ENCODE measurements at regions not wholly inside any gene's neighbourhood (a gene's known extent, or its start where the extent isn't known, plus 50 kb on each side); places are given as distances from the start of the nearest gene placed in this dataset.

DNA sequence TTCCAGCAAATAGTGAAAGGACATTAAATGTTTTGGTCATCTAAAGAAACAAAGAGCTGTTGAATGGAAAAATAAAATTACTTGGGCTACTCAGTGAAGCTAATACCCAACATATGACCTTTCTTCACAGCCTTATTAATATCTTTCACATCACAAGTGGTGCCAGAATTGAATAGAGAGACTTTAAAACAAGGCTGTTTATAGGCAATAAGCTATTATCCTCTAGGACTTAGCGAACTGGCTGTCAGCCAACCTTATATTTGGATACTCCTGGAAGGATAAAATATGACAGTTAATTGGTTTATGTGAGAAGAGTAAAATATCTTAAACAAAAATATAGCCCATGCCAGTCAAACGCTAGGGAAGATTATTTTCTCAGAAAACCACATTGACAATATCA, 225.5 kb upstream of the BLID start:
- TF ChIP-seq, protein P1, sequence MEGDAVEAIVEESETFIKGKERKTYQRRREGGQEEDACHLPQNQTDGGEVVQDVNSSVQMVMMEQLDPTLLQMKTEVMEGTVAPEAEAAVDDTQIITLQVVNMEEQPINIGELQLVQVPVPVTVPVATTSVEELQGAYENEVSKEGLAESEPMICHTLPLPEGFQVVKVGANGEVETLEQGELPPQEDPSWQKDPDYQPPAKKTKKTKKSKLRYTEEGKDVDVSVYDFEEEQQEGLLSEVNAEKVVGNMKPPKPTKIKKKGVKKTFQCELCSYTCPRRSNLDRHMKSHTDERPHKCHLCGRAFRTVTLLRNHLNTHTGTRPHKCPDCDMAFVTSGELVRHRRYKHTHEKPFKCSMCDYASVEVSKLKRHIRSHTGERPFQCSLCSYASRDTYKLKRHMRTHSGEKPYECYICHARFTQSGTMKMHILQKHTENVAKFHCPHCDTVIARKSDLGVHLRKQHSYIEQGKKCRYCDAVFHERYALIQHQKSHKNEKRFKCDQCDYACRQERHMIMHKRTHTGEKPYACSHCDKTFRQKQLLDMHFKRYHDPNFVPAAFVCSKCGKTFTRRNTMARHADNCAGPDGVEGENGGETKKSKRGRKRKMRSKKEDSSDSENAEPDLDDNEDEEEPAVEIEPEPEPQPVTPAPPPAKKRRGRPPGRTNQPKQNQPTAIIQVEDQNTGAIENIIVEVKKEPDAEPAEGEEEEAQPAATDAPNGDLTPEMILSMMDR (IDR thresholded peaks at IDR 0.05; ENCODE audit: low read depth, low read length): no peak
- no peak overlapping the region for H3K4me3 ChIP-seq (replicated peaks in 1 of 2; ENCODE audit: low read depth in 2 of 2, low read length in 2 of 2)
- no peak for DNase-seq (ENCODE audit: low read depth in 2 of 2)

GRCh38 chr11:122340607-122341290, 224.7 kb upstream of the BLID start:
- TF ChIP-seq, protein P1 (IDR thresholded peaks at IDR 0.05; ENCODE audit: low read depth, low read length): no peak
- DNase-seq (ENCODE audit: low read depth in 2 of 2): no peak
- H3K4me3 ChIP-seq (replicated peaks in 1 of 2; ENCODE audit: low read depth in 2 of 2, low read length in 2 of 2): no peak overlapping the region

- TF ChIP-seq, protein P1 (IDR thresholded peaks at IDR 0.05; ENCODE audit: low read depth, low read length): no peak
- peak in 1 of 2 donors; percentile 55 for DNase-seq (ENCODE audit: low read depth in 2 of 2)
- no peak overlapping the region for H3K4me3 ChIP-seq (replicated peaks in 1 of 2; ENCODE audit: low read depth in 2 of 2, low read length in 2 of 2)
Measured at GRCh38 chr11:122339436-122340060, 223.5 kb upstream of the BLID start.

DNA sequence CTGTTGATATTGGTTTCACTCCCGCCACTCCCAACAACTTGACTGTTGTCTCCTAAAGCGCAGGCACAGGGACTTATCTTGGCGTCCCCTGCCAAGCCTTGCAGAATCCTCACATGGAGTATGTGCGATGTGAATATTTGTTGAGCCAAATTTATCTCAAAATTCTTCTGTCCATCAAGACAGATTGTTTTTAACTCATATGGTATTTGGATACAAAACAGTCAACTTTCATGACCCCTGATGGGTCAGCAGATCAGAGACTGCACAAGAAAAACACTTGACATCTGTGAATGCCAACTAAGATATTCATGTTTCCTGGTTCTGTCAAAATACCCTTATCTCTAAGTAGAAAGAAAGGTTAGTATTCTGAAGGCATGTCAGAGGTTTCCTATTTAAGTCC, 221.7 kb upstream of the BLID start:
- peak in 1 of 2 donors; percentile 75 for DNase-seq (ENCODE audit: low read depth in 2 of 2)
- no peak overlapping the region for H3K4me3 ChIP-seq (replicated peaks in 1 of 2; ENCODE audit: low read depth in 2 of 2, low read length in 2 of 2)
- TF ChIP-seq, protein P1 (IDR thresholded peaks at IDR 0.05; ENCODE audit: low read depth, low read length): no peak

GRCh38 chr11:122337241-122337640, 221.2 kb upstream of the BLID start:
- TF ChIP-seq, protein P1 (IDR thresholded peaks at IDR 0.05; ENCODE audit: low read depth, low read length): no peak
- H3K4me3 ChIP-seq (replicated peaks in 1 of 2; ENCODE audit: low read depth in 2 of 2, low read length in 2 of 2): no peak overlapping the region
- no peak for DNase-seq (ENCODE audit: low read depth in 2 of 2)

GRCh38 chr11:122336706-122337105, 220.7 kb upstream of the BLID start:
- TF ChIP-seq, protein P1 (IDR thresholded peaks at IDR 0.05; ENCODE audit: low read depth, low read length): no peak
- DNase-seq (ENCODE audit: low read depth in 2 of 2): no peak

More at GRCh38 chr11:122336706-122337105, 220.7 kb upstream of the BLID start:
- H3K4me3 ChIP-seq (replicated peaks in 1 of 2; ENCODE audit: low read depth in 2 of 2, low read length in 2 of 2): no peak overlapping the region

Measured in cardiac fibroblast (primary cell).